Kidney epithelial cell (primary cell): ENCODE measurements at regions not wholly inside any gene's neighbourhood (a gene's known extent, or its start where the extent isn't known, plus 50 kb on each side); places are given as distances from the start of the nearest gene placed in this dataset.
"Not testable (repeated sequence)": the region's sequence is repeated elsewhere in the genome, so short reads cannot be mapped to it uniquely, and the experiment has no call there.

Source experiments
- DNase-seq: peaks from one replicate; pipeline ENCODE4 v3.0.0-alpha.2; 2010; ENCODE audit warnings: low read depth
- H3K27me3 ChIP-seq: 2 replicates; pipeline ENCODE4 v1.6.0; 2011; ENCODE audit warnings: low read length; ENCODE audit not compliant: control insufficient read depth, insufficient read depth
- H3K36me3 ChIP-seq: 2 replicates; pipeline ENCODE4 v1.5.1; 2011; ENCODE audit warnings: low read length; ENCODE audit not compliant: control insufficient read depth, insufficient read depth
- H3K4me3 ChIP-seq: 2 replicates; pipeline ENCODE4 v1.5.1; 2011; ENCODE audit warnings: low read depth, mild to moderate bottlenecking, control low read depth, low read length
- TF ChIP-seq, protein P1 (sequence below): IDR thresholded peaks from 2 replicates; pipeline ENCODE4 v1.5.1; 2011; ENCODE audit warnings: mild to moderate bottlenecking, moderate library complexity, low read length, control low read depth, inconsistent platforms; ENCODE audit not compliant: insufficient read depth, poor library complexity, severe bottlenecking

- no peak for DNase-seq
- Histone ChIP-seq H3K36me3 (no peaks in the 10 kb centered on the region), H3K27me3 (no peaks in the 10 kb centered on the region), H3K4me3 (peak overlapping the region; percentile 38)
- TF ChIP-seq, protein P1, sequence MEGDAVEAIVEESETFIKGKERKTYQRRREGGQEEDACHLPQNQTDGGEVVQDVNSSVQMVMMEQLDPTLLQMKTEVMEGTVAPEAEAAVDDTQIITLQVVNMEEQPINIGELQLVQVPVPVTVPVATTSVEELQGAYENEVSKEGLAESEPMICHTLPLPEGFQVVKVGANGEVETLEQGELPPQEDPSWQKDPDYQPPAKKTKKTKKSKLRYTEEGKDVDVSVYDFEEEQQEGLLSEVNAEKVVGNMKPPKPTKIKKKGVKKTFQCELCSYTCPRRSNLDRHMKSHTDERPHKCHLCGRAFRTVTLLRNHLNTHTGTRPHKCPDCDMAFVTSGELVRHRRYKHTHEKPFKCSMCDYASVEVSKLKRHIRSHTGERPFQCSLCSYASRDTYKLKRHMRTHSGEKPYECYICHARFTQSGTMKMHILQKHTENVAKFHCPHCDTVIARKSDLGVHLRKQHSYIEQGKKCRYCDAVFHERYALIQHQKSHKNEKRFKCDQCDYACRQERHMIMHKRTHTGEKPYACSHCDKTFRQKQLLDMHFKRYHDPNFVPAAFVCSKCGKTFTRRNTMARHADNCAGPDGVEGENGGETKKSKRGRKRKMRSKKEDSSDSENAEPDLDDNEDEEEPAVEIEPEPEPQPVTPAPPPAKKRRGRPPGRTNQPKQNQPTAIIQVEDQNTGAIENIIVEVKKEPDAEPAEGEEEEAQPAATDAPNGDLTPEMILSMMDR, result peak; percentile 11
Measured at GRCh38 chr4:147157860-147158701, 212.4 kb upstream of the TTC29 start.

- H3K36me3 ChIP-seq, result no peaks in the 10 kb centered on the region
- H3K4me3 ChIP-seq, result no peak overlapping the region
- TF ChIP-seq, protein P1, result peak; percentile 85
- DNase-seq, result peak; percentile 25
- no peaks in the 10 kb centered on the region for H3K27me3 ChIP-seq
Measured at GRCh38 chr4:147160908-147161513, 215.3 kb upstream of the TTC29 start.

DNA sequence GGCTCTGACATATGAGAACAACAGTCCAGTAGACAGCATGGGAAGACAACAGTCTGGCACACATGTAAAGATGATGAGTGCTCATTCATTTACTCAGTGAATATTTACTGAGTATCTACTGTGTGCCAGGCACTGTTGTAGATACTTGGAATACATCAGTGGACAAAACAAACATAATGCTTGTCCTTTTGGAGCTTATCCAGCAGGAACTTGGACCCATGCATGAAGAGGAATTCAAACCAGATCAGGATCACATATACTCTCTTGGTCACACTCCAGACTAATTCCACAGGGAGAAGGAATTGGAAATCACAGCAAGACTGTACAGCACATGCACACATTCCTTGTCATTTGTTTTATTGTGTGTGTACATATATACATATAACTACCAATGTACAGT is 217.6 kb upstream of the TTC29 start:
- no peak overlapping the region for H3K4me3 ChIP-seq
- no peak for DNase-seq
- H3K36me3 ChIP-seq, result no peaks in the 10 kb centered on the region
- TF ChIP-seq, protein P1, result no peak
- H3K27me3 ChIP-seq, result no peaks in the 10 kb centered on the region

GRCh38 chr4:147168200-147168599 is 222.5 kb upstream of the TTC29 start:
- H3K4me3 ChIP-seq, H3K27me3 ChIP-seq, DNase-seq, H3K36me3 ChIP-seq: not testable (repeated sequence)

- TF ChIP-seq, protein P1, result no peak
- Histone ChIP-seq H3K4me3 (no peak overlapping the region), H3K27me3 (no peaks in the 10 kb centered on the region), H3K36me3 (no peaks in the 10 kb centered on the region)
- DNase-seq, result no peak
Measured at GRCh38 chr4:147173322-147173721, 227.7 kb upstream of the TTC29 start.

DNA sequence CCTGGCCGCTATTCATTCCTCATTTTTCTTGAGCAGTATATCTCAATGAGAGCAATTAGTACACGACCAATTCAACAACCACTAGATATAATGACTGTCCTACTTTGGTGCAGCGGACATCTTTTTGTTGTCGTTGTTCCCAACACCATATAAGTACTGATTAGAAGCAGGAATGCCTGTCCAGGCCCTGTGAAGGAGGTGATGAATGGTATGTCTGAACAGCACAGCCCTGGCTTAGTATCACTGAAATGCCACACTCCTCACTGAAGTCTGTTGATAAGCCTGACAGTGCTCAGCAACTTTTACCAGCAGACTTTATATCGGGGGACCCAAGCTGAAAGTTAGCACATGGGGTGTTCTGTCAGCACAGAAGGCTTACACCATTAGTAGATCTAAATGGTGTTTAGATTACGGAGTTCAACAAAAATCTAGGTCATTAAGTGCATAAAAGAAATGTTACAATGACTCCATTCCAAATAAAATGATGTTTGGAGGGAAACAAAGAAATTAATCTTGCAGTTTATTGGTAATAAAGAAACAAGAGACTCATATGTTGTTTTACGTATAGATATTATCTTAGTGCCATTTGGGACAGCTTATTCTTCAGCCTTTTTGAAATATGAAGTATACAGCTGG is 228.3 kb upstream of the TTC29 start:
- H3K4me3 ChIP-seq, result no peak overlapping the region
- DNase-seq, result no peak
- no peaks in the 10 kb centered on the region for H3K27me3 ChIP-seq
- no peaks in the 10 kb centered on the region for H3K36me3 ChIP-seq
- TF ChIP-seq, protein P1, result no peak
